GM12878 (cell line): ENCODE measurements at regions not wholly inside any gene's neighbourhood (a gene's known extent, or its start where the extent isn't known, plus 50 kb on each side); places are given as distances from the start of the nearest gene placed in this dataset.

Source experiments
- ATAC-seq: fragments of 200-7000 bp; cut with Tn5 transposase; 3 replicates; pipeline ENCODE4 v1.9.1; 2020; ENCODE audit warnings: mild to moderate bottlenecking, moderate library complexity
- BruUV-seq: library from RNA; stranded (reverse); fragments of 400-500 nt; replicated peaks from 2 replicates; lab custom pipeline; 2021; lab: Mats Ljungman, UMichigan
- CTCF ChIA-PET: fragments of 300-600 bp; sonication (Branson Sonifier 250); formaldehyde crosslinking; extraction: SDS; loops from one replicate; lab custom pipeline; 2021; ENCODE audit warnings: inconsistent platforms; lab: Yijun Ruan, JAX
- POLR2A ChIA-PET: fragments of 350-600 bp; formaldehyde crosslinking; extraction: SDS; loops from one replicate; lab custom pipeline; 2021; ENCODE audit warnings: inconsistent platforms; lab: Charles Lee
- RAD21 ChIA-PET: fragments of 300-600 bp; sonication (Branson Sonifier 250); formaldehyde crosslinking; loops from one replicate; lab custom pipeline; 2023; ENCODE audit warnings: antibody characterized with exemption; ENCODE audit not compliant: unreplicated experiment; lab: Charles Lee
- SMC1A ChIA-PET: fragments of 300-600 bp; sonication (Branson Sonifier 250); formaldehyde crosslinking; loops from one replicate; lab custom pipeline; 2023; ENCODE audit not compliant: unreplicated experiment, uncharacterized antibody; lab: Charles Lee
- DNase-seq: peaks from one replicate; pipeline ENCODE4 v3.0.0-alpha.2; 2011; ENCODE audit warnings: low read depth, low spot score
- FAIRE-seq: peaks from 3 replicates; lab custom pipeline; 2011; peaks lifted over from hg19 to GRCh38; lab: Jason Lieb, UNC
- H2AFZ ChIP-seq: 2 replicates; pipeline ENCODE4 v1.6.0; 2011; ENCODE audit warnings: low read depth, low read length, control low read depth; ENCODE audit not compliant: control insufficient read depth
- H3K27ac ChIP-seq: 2 replicates; pipeline ENCODE4 v1.5.1; 2011; ENCODE audit warnings: control low read depth; ENCODE audit not compliant: control insufficient read depth, insufficient read depth
- H3K27me3 ChIP-seq, 2 experiments: replicated peaks in 1 of 2; 2 replicates each; pipeline versions ENCODE4 v1.6.0 to v1.6.1; 2011; ENCODE audit warnings: low read length in 1 of 2; ENCODE audit not compliant: control insufficient read depth in 2 of 2, insufficient read depth in 2 of 2
- H3K36me3 ChIP-seq, 2 experiments: 2 replicates each; pipeline ENCODE4 v1.5.1; 2011; ENCODE audit warnings: low read length in 1 of 2; ENCODE audit not compliant: control insufficient read depth in 2 of 2, insufficient read depth in 2 of 2
- H3K4me1 ChIP-seq: 2 replicates; pipeline ENCODE4 v1.6.1; 2011; ENCODE audit warnings: mild to moderate bottlenecking, low read length, moderate library complexity, mixed read lengths; ENCODE audit not compliant: control insufficient read depth, insufficient read depth
- H3K4me2 ChIP-seq: 2 replicates; pipeline ENCODE4 v1.6.0; 2011; ENCODE audit warnings: control low read depth; ENCODE audit not compliant: control insufficient read depth, insufficient read depth
- H3K4me3 ChIP-seq: fragments of 200-600 bp; sonication (generic); 2 replicates; pipeline ENCODE4 v1.5.1; 2016
- H3K79me2 ChIP-seq: 2 replicates; pipeline ENCODE4 v1.6.0; 2011; ENCODE audit warnings: low read length; ENCODE audit not compliant: control insufficient read depth, insufficient read depth
- H3K9ac ChIP-seq: 2 replicates; pipeline ENCODE4 v1.8.0; 2011; ENCODE audit warnings: low read length, control low read depth, mixed read lengths; ENCODE audit not compliant: control insufficient read depth, insufficient read depth
- H3K9me3 ChIP-seq: replicated peaks from 3 replicates; pipeline ENCODE4 v1.5.1; 2011; ENCODE audit warnings: mild to moderate bottlenecking, low read length; ENCODE audit not compliant: control insufficient read depth, insufficient read depth
- H4K20me1 ChIP-seq: 2 replicates; pipeline ENCODE4 v1.6.0; 2011; ENCODE audit not compliant: control insufficient read depth, insufficient read depth
- BRCA1 ChIP-seq: IDR thresholded peaks from 2 replicates; pipeline ENCODE4 v1.6.1; 2011; ENCODE audit warnings: low read depth, low read length, improper control_type of control experiment
- CREB1 ChIP-seq: IDR thresholded peaks from 2 replicates; pipeline ENCODE4 v1.6.1; 2012; ENCODE audit warnings: low read depth, mild to moderate bottlenecking, inconsistent platforms
- EED ChIP-seq: sonication (generic); IDR thresholded peaks from 2 replicates; pipeline ENCODE4 v1.6.1; 2016; ENCODE audit warnings: antibody characterized with exemption, low read depth
- HCFC1 ChIP-seq: fragments of 150-350 bp; IDR thresholded peaks from 2 replicates; pipeline ENCODE4 v1.6.1; 2014; ENCODE audit warnings: low read length
- POLR2A ChIP-seq: IDR thresholded peaks from 2 replicates; pipeline ENCODE4 v1.6.1; 2011; ENCODE audit warnings: low read depth, mild to moderate bottlenecking, low read length
- TCF7 ChIP-seq: IDR thresholded peaks from 2 replicates; pipeline ENCODE4 v1.6.1; 2014; ENCODE audit warnings: antibody characterized with exemption, borderline replicate concordance
- WGBS: methylation state at CpG from one replicate; pipeline ENCODE4 v1.1.6; 2016; ENCODE audit warnings: low lambda C conversion rate; ENCODE audit not compliant: insufficient replicate concordance, insufficient coverage; ENCODE audit errors: missing lambda C conversion rate; 5-methylcytosine and 5-hydroxymethylcytosine counted together
- in situ Hi-C: fragments of 300-500 bp; cut with MboI; formaldehyde crosslinking; loops from 9 replicates; pipeline ENCODE4 v1.14.3; 2018; ENCODE audit warnings: mixed read lengths
- intact Hi-C: fragments of 100-400 bp; cut with micrococcal nuclease; formaldehyde crosslinking; loops from one replicate; pipeline ENCODE4 v1.14.2; 2022; ENCODE audit not compliant: unreplicated experiment
- TF ChIP-seq, protein P1 (sequence below): fragments of 450-650 bp; IDR thresholded peaks from 2 replicates; pipeline ENCODE4 v1.6.1; 2017; ENCODE audit warnings: mild to moderate bottlenecking, low read depth, inconsistent platforms; ENCODE audit not compliant: poor library complexity, severe bottlenecking
- TF ChIP-seq, protein P2 (sequence below), 3 experiments: IDR thresholded peaks in 2 of 3; conservative IDR thresholded peaks in 1 of 3; 2 replicates each; pipeline ENCODE4 v1.5.1; 2011; ENCODE audit warnings: low read depth in 3 of 3, low read length in 3 of 3, mild to moderate bottlenecking in 3 of 3, control low read depth in 2 of 3, moderate library complexity in 2 of 3, inconsistent platforms in 1 of 3, mixed read lengths in 1 of 3; ENCODE audit not compliant: control insufficient read depth in 2 of 3, insufficient read depth in 1 of 3; ENCODE audit errors: extremely low read depth in 1 of 3

DNA sequence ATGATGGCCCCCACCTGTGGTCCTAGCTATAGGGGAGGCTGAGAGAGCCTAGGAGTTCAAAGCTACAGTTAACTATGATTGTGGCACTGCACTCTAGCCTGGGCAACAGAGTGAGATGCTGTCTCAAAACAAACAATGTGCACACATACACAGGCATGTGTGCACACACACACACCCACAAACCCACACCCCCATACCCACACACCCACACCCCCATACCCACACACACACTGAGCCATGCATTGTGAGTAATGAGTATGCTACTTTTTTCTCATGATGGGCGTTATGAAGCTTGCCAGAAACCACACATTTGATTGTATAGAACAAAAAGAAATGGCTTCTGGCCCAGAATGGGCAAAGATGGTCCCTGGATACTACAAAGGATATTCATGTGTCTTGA, 691.1 kb downstream of the SLC4A3 start:
- FAIRE-seq = no peak
- H3K79me2 ChIP-seq = no peaks in the 10 kb centered on the region
- in situ Hi-C loops = no loop called here
- H2AFZ ChIP-seq = no peak overlapping the region
- H3K36me3 ChIP-seq = no peaks in the 10 kb centered on the region
- SMC1A ChIA-PET = no interaction called here
- H3K27me3 ChIP-seq = no peaks in the 10 kb centered on the region
- no peak for TF ChIP-seq EED
- TF ChIP-seq CREB1 = no peak
- TF ChIP-seq POLR2A = no peak
- no peak for TF ChIP-seq HCFC1
- no peak for TF ChIP-seq TCF7
- TF ChIP-seq BRCA1 = no peak
- TF ChIP-seq, protein P1, sequence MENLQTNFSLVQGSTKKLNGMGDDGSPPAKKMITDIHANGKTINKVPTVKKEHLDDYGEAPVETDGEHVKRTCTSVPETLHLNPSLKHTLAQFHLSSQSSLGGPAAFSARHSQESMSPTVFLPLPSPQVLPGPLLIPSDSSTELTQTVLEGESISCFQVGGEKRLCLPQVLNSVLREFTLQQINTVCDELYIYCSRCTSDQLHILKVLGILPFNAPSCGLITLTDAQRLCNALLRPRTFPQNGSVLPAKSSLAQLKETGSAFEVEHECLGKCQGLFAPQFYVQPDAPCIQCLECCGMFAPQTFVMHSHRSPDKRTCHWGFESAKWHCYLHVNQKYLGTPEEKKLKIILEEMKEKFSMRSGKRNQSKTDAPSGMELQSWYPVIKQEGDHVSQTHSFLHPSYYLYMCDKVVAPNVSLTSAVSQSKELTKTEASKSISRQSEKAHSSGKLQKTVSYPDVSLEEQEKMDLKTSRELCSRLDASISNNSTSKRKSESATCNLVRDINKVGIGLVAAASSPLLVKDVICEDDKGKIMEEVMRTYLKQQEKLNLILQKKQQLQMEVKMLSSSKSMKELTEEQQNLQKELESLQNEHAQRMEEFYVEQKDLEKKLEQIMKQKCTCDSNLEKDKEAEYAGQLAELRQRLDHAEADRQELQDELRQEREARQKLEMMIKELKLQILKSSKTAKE = no peak
- TF ChIP-seq, protein P2, sequence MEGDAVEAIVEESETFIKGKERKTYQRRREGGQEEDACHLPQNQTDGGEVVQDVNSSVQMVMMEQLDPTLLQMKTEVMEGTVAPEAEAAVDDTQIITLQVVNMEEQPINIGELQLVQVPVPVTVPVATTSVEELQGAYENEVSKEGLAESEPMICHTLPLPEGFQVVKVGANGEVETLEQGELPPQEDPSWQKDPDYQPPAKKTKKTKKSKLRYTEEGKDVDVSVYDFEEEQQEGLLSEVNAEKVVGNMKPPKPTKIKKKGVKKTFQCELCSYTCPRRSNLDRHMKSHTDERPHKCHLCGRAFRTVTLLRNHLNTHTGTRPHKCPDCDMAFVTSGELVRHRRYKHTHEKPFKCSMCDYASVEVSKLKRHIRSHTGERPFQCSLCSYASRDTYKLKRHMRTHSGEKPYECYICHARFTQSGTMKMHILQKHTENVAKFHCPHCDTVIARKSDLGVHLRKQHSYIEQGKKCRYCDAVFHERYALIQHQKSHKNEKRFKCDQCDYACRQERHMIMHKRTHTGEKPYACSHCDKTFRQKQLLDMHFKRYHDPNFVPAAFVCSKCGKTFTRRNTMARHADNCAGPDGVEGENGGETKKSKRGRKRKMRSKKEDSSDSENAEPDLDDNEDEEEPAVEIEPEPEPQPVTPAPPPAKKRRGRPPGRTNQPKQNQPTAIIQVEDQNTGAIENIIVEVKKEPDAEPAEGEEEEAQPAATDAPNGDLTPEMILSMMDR (IDR thresholded peaks at IDR 0.05 in 2 of 3, conservative IDR thresholded peaks at IDR 0.05 in 1 of 3; ENCODE audit: control insufficient read depth in 2 of 3, extremely low read depth in 1 of 3, insufficient read depth in 1 of 3, low read depth in 3 of 3, low read length in 3 of 3) = no peak
- TF ChIP-seq, all 136 proteins: peak for 0
- Histone ChIP-seq H3K4me1 (no peaks in the 10 kb centered on the region), H3K27ac (no peak overlapping the region), H3K9me3 (no peaks in the 10 kb centered on the region), H3K9ac (no peak overlapping the region), H4K20me1 (no peaks in the 10 kb centered on the region), H3K4me2 (no peak overlapping the region), H3K4me3 (no peak overlapping the region)
- no TSS peak for BruUV-seq
- ChIA-PET CTCF (no interaction called here), RAD21 (no interaction called here), POLR2A (no interaction called here)
- ATAC-seq = no peak
- DNase-seq = no peak
- intact Hi-C loops = loop anchor here (5.0 kb wide), 1 partner anchor 1254 kb away; the partner anchor contains the start of gene EPHA4
- WGBS = 7% methylated on average over 1 of the region's 1 CpG
